LNCaP clone FGC (cell line): ENCODE measurements at regions not wholly inside any gene's neighbourhood (a gene's known extent, or its start where the extent isn't known, plus 50 kb on each side); places are given as distances from the start of the nearest gene placed in this dataset.

Experiments used
- DNase-seq: peaks from one replicate; pipeline ENCODE4 v3.0.0-alpha.2; 2011; ENCODE audit warnings: low read depth
- H3K4me3 ChIP-seq: 2 replicates; pipeline ENCODE4 v1.5.1; 2011; ENCODE audit warnings: mild to moderate bottlenecking, low read depth, low read length, control low read depth
- TF ChIP-seq, protein P1 (sequence below): IDR thresholded peaks from 2 replicates; pipeline ENCODE4 v1.5.1; 2012; ENCODE audit warnings: mild to moderate bottlenecking; ENCODE audit not compliant: control insufficient read depth, insufficient read depth; ENCODE audit errors: extremely low read depth

DNA sequence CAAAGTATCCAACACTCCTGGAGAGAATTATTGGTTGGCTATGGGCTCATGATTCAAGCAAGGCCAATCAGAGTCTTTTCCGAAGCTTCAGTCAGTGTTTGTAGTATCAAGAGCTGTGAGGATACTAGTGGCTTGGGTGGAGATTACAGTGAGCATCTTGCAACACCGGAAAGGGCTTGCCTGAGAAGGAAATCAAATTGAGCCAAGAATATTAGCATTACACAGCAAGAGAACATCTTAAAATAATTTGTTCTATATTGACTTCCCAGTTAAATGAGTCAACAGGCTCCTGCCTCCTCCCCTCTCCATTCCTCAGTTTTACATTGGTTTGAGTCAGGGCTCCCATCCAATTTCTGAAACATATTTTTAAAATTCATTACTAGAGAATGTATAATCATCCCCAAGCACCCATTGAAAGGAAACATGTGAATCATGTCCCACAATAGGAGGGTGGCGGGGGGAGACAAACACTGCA is 127.4 kb downstream of the ELAPOR2 start:
- DNase-seq, result no peak
- TF ChIP-seq, protein P1, sequence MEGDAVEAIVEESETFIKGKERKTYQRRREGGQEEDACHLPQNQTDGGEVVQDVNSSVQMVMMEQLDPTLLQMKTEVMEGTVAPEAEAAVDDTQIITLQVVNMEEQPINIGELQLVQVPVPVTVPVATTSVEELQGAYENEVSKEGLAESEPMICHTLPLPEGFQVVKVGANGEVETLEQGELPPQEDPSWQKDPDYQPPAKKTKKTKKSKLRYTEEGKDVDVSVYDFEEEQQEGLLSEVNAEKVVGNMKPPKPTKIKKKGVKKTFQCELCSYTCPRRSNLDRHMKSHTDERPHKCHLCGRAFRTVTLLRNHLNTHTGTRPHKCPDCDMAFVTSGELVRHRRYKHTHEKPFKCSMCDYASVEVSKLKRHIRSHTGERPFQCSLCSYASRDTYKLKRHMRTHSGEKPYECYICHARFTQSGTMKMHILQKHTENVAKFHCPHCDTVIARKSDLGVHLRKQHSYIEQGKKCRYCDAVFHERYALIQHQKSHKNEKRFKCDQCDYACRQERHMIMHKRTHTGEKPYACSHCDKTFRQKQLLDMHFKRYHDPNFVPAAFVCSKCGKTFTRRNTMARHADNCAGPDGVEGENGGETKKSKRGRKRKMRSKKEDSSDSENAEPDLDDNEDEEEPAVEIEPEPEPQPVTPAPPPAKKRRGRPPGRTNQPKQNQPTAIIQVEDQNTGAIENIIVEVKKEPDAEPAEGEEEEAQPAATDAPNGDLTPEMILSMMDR, result no peak

DNA sequence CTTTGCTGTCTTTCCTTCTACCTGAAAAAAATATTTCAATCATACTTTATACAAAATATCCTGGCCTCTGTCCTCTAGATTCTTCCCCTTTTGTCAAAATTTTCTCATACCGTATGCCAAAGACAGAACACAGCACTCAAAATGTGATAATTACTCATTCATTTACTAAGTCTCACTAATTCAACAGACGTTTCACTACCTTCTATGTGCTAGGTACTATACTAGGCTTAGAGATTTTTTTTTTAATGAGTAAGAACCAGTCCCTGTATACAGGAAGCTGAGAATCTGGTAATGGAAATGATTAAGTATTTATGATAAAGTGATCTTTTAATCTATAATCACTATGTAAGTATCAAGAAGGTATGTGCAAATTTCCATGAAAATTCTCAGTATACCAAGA is 128.0 kb downstream of the ELAPOR2 start:
- TF ChIP-seq, protein P1, result no peak
- H3K4me3 ChIP-seq, result no peak overlapping the region
- DNase-seq, result no peak

More for the DNA sequence above, 127.4 kb downstream of the ELAPOR2 start:
- H3K4me3 ChIP-seq, result no peak overlapping the region

DNA sequence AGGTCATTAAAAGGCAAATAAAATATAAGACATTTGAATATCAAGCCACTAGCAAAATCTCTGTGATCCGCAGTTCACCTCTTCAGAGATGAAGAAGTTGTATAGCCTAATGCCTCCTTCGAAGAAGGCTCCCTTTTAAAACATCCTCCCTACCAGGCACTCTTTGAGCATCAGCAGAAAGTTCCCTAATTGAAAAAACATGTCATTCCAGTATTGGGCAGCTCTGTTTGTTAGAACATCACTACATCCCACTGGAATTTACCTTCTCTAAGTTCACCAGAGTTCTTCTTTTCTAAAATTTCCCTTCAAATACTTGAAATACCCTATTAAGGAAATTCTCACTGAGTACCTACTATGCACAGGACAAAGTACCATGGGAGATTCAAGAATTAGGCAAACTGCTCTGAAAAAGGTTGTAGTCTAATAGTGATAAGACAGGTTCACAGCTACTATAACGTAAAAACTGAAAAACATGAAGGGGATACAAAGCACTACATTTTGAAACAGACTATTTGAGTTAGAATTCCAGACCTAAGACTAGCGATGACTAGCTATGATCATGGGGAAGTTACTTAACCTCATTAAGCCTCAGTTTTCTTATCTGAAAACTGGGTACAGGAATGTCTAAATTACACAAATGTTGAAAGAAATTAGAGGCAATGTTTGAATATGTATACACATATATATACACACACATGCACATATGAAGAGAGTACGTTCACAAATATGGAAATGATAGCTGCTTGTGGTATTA is 128.7 kb downstream of the ELAPOR2 start:
- TF ChIP-seq, protein P1, result no peak
- H3K4me3 ChIP-seq, result no peak overlapping the region
- DNase-seq, result no peak

DNA sequence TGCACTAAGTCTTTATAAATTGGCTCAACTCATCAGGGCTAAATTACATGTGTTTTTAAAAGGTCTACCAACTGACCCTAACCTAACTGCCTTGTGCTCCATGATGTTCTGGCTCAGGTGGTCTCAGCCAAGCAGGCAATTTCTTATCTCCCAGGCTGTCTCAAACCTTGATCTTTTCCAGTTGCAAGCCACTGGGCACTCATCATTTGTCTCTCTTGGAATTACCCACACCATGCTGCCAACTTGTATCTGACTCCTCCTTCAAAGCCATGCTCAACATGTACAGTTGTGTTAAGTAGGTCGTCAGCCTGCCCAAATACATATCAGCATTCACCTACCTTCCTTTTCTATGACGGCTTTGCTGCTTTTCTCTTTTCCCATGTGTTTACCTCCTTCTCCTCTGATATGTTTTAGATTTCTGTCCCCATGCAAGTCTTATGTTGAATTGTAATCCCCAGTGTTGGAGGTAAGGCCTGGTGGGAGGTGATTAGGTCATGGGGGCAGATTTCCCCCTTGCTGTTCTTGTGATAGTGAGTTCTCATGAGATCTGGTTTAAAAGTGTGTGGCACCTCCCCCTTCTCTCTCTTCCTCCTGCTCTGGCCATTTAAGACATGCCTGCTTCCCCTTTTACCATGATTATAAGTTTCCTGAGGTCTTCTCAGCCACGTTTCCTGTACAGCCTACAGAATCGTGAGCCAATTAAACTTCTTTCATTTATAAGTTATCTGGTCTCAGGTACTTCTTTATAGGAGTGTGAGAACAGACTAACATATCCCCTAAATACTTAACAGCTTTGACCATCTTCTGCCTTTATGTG is 130.0 kb downstream of the ELAPOR2 start:
- no peak for DNase-seq
- H3K4me3 ChIP-seq, result no peak overlapping the region
- TF ChIP-seq, protein P1, result no peak

DNA sequence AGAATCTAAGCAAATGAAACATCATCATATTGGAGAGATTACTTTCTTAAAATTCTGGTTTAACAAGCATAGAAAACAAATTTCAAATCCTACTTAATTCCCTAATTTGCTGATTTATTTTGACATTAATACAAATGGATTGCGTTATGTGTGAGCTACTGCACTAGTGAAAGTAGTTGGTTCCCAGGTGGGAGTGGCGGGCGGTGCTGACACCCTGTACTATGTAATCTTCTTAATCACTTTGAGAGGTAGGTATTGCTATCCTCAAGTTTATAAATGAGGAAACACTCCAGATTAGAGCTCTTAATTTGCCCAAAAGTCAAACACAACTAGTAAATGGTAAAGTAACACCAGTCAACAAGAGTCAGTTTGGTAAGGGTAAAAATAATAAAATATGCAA is 131.1 kb downstream of the ELAPOR2 start:
- no peak for DNase-seq
- H3K4me3 ChIP-seq, result no peak overlapping the region
- TF ChIP-seq, protein P1, result no peak

DNA sequence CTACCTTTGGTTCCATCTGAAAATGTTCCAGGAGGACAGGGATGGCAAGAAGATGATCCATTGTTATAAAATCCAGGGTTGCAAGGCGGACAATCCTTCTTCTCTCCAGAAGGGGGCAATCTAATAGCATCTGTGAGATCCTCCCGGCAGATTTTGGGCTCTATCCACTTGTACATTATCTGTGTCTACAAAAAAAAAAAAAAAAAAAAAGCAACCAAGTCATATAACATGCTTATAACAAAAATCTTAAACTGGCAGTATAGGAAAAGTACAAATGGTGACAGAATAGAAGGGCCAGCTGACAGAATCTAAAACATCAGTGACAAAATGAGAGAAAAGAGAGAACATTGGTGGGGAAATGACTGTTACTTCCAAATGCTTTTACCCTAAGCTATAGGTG is 132.7 kb downstream of the ELAPOR2 start:
- DNase-seq, result peak; percentile 51
- no peak overlapping the region for H3K4me3 ChIP-seq

More for the DNA sequence above, 132.7 kb downstream of the ELAPOR2 start:
- TF ChIP-seq, protein P1, result peak; percentile 78
